Memory B cell (primary cell): ENCODE measurements at regions not wholly inside any gene's neighbourhood (a gene's known extent, or its start where the extent isn't known, plus 50 kb on each side); places are given as distances from the start of the nearest gene placed in this dataset.

Experiments
- ATAC-seq: fragments of 150-1000 bp; cut with Tn5 transposase; 2 replicates; pipeline ENCODE4 v1.10.0; 2021; ENCODE audit warnings: low read depth, mild to moderate bottlenecking, moderate library complexity
- DNase-seq, 2 donors: peaks; one replicate each; pipeline ENCODE4 v3.0.0; 2022; ENCODE audit warnings: low spot score in 2 of 2
- H3K27ac Mint-ChIP-seq: one replicate; pipeline ENCODE4 v1.8.0; 2022; ENCODE audit warnings: mild to moderate bottlenecking, moderate library complexity, mixed read lengths
- H3K27me3 Mint-ChIP-seq: one replicate; pipeline ENCODE4 v1.8.0; 2022; ENCODE audit warnings: mixed read lengths
- H3K36me3 Mint-ChIP-seq: one replicate; pipeline ENCODE4 v1.8.0; 2022; ENCODE audit warnings: mild to moderate bottlenecking, mixed read lengths
- H3K4me1 Mint-ChIP-seq: one replicate; pipeline ENCODE4 v1.8.0; 2022; ENCODE audit warnings: mixed read lengths
- H3K4me3 Mint-ChIP-seq: one replicate; pipeline ENCODE4 v1.8.0; 2022; ENCODE audit warnings: mild to moderate bottlenecking, moderate library complexity, mixed read lengths
- H3K9me3 Mint-ChIP-seq: one replicate; pipeline ENCODE4 v1.8.0; 2022; ENCODE audit warnings: mixed read lengths

DNA sequence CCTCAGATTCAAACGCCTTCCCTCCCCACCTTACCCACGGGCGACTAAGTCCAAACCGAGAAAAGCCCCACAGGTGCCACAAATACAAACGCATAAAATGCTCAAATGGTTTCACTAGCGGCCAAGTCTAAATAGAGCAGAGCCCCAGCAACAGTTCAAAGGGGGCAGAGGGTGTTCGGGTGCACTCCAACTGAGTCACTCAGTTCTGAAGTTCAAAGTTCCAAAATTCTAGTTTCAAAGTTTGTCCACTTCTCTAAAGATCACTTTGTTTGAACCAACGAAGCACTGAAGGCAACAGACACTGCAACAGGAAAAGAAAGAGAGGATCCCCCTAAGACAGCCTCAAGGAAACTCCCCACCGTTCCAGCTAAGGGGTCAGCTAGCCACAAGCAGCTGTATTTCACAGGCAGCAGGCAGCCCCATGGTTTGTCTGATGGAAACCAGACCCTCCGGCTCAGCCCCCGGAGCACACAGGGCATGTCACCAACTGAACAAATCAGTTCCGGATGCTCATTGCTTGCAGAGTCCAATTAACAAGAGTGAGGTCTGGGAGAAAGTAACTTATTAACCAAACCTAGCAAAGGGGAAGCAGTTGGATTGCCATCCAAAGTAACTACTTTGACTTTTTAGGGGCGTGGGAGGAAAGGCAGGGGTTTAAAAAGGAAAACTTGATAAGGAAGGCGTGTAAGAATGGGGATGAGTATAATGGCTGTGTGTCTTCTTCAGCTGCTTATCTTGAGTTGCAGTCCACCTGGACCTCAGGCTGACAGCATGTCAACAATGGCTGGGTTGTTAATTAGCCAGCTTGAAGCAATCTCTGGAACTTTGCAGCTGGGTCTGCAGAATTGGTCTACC is 1423.9 kb upstream of the PRMT6 start:
- Mint-ChIP-seq H3K9me3 (peaks cover 2% of the 10 kb centered on the region), H3K4me1 (no peaks in the 10 kb centered on the region), H3K27me3 (no peaks in the 10 kb centered on the region), H3K4me3 (no peak overlapping the region), H3K36me3 (no peaks in the 10 kb centered on the region), H3K27ac (no peak overlapping the region)
- ATAC-seq (no peak), DNase-seq (no peak)

DNA sequence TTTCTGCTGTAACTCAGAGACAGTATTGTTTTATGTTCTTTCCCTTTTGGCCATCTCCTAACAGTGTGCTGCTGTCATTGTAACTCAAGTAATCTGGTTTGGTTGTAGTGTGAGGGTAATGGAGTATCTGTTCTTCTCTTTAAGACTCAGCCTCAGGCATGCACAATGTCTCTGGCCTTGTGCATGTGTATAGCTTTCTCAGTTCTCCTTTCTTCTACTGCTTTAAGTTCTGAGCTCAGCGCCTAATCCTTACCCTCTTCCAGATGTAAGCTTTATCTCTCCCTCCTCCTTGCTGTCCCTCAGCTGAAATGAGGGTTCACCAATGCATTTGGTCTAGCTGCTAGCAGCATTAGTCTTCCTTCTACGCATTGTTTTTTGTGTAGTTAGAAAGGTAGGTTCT is 1420.4 kb upstream of the PRMT6 start:
- Mint-ChIP-seq H3K27me3 (no peaks in the 10 kb centered on the region), H3K27ac (no peak overlapping the region), H3K4me1 (no peaks in the 10 kb centered on the region), H3K36me3 (no peaks in the 10 kb centered on the region), H3K4me3 (no peak overlapping the region), H3K9me3 (peaks cover 2% of the 10 kb centered on the region)
- no peak for DNase-seq
- ATAC-seq: no peak

DNA sequence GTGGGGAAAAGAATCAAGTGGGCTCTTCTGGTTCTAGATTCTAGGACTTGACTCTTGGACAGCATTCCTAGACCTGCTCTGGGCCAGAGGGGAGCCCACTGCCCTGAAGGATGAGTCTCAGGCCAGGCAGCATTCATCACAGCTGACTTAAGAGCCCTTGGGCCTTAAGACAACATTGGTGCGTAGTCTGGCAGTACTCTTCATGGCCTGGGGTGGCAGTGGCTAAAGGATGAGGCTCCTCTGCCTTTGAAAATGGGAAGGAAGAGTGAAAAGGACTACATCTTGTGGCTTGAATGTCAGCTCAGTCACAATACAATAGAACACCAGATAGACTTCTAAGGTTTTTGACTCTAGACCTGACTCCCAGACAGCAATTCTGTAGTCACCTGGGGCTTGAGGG is 1415.1 kb upstream of the PRMT6 start:
- Mint-ChIP-seq H3K4me3 (no peak overlapping the region), H3K27me3 (no peaks in the 10 kb centered on the region), H3K9me3 (no peaks in the 10 kb centered on the region), H3K4me1 (no peaks in the 10 kb centered on the region), H3K36me3 (no peaks in the 10 kb centered on the region), H3K27ac (no peak overlapping the region)
- ATAC-seq (no peak), DNase-seq (no peak)

DNA sequence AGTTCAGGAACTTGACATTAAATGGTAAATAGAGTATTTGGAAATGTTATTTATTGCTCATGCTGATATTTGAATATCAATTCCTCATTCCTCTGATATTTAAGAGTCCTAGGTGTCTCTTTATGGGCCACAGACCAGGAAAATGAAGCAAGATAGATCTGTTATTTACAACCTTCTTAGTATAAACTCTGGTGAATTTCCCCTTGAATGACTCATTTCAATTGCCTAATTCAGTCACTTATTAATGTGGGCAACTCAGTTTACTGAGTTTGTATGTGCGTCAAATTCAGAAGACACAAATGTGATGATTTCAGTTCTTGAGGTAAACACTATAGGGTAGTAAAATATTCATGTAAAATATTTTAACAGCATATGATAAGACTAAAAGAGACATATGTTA is 1404.4 kb upstream of the PRMT6 start:
- H3K9me3 Mint-ChIP-seq: no peaks in the 10 kb centered on the region
- no peak overlapping the region for H3K27ac Mint-ChIP-seq
- H3K27me3 Mint-ChIP-seq: no peaks in the 10 kb centered on the region
- H3K4me3 Mint-ChIP-seq: no peak overlapping the region
- no peak for ATAC-seq
- no peaks in the 10 kb centered on the region for H3K4me1 Mint-ChIP-seq
- DNase-seq: no peak
- no peaks in the 10 kb centered on the region for H3K36me3 Mint-ChIP-seq

DNA sequence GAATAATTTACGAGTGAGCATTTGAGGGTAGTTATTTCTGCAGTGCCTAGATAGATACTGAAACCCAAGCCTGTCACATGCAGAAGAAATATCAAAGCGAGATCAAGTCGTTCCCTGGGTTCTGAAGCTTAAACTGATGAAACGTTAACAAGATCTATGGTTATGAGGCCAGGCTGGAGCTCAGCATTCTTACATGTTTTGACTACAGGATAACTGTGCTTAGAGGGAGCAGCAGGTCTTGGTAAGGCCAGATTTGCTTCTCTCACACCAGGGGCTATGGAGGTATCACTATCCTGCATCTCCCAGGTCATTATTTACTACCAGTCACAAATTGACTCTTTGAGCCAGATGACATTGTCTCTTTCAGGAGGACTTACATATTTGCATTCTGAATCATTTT is 1401.4 kb upstream of the PRMT6 start:
- Mint-ChIP-seq H3K27me3 (no peaks in the 10 kb centered on the region), H3K27ac (no peak overlapping the region), H3K9me3 (peaks cover 1% of the 10 kb centered on the region), H3K4me1 (no peaks in the 10 kb centered on the region), H3K4me3 (no peak overlapping the region), H3K36me3 (no peaks in the 10 kb centered on the region)
- DNase-seq: no peak
- no peak for ATAC-seq

DNA sequence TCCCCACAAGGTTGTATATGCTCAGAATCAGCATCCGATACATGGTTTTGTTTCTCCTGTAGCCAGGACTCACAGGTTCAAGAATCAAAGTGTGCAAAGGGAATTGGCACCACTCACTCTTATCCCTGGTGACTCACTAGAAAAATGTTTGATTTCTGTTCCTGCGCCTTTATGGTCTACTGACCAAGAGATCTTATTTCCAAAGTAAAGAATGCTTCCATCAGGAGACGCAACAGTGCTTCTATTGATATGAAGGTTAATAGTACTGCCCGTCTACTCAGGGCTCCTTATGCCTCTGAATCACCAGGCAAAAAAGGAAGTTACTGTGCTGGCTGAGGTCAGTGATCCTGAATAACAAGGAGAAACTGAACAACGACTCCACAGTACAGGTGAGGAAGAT is 1392.0 kb upstream of the PRMT6 start:
- no peak overlapping the region for H3K4me3 Mint-ChIP-seq
- H3K36me3 Mint-ChIP-seq: no peaks in the 10 kb centered on the region
- peaks cover 3% of the 10 kb centered on the region for H3K9me3 Mint-ChIP-seq
- no peaks in the 10 kb centered on the region for H3K4me1 Mint-ChIP-seq
- DNase-seq (no peak), ATAC-seq (no peak)
- no peaks in the 10 kb centered on the region for H3K27me3 Mint-ChIP-seq
- H3K27ac Mint-ChIP-seq: no peak overlapping the region

DNA sequence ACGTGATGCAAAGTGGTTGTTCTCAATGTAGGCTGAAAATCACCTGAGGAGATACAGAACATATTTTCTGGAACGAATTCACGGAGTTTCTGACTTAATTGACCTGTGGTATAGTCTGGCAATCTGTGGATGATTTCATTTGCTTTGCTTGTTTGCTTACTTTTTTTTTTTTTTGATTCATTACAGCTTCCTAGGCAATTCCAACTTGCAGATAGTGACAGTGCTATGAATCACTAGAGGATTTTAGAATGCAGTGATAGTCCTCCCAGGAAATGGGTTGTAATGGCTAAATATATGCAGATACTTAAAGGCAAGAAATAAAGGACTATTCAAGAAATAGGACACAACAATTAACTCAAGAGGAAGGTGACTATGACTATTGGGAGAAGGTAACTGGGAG is 1378.1 kb upstream of the PRMT6 start:
- Mint-ChIP-seq H3K27ac (no peak overlapping the region), H3K9me3 (peaks cover 1% of the 10 kb centered on the region), H3K4me1 (no peaks in the 10 kb centered on the region), H3K4me3 (no peak overlapping the region), H3K27me3 (no peaks in the 10 kb centered on the region), H3K36me3 (no peaks in the 10 kb centered on the region)
- DNase-seq (no peak), ATAC-seq (no peak)

DNA sequence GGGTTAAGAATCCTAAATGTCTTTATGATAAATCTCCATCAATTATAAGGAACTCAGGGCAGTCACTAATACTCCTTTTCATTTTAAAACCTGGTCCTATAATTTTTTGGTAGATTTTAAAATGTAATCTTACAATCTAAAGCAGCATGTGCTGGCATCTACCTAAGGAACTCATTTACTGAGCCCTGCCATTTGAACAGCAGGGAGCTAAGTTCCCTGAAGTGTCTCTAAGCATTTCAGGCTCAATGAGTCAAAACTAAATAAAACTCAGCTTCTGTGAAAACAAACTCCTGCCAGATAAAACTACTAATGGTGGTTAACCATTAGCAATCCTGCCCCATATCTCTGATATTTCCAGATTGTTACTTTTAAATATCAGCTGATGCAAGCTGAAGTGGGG is 1371.8 kb upstream of the PRMT6 start:
- H3K9me3 Mint-ChIP-seq: peaks cover 3% of the 10 kb centered on the region
- ATAC-seq: no peak

DNA sequence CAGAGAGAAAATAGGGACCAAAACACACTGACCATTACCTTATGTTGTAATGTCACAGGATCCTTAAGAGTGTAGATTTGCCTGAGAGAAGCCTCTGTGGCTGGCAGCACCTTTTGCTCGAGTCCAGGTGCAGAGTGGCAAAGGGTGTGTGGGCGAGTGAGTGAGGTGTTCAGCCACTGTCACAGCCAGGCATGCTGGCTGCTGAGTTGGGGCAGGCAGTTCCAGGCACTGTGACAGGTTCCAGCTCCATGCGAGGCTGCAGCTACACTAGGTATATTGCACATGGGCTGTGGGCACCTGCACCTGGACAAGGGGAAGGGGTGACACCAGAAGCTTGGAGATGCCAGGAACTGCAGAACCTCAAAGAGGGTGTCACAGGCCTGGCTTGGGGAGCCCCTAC is 1370.4 kb upstream of the PRMT6 start:
- H3K27me3 Mint-ChIP-seq: no peaks in the 10 kb centered on the region
- H3K36me3 Mint-ChIP-seq: no peaks in the 10 kb centered on the region
- peaks cover 3% of the 10 kb centered on the region for H3K9me3 Mint-ChIP-seq
- no peak overlapping the region for H3K27ac Mint-ChIP-seq
- H3K4me1 Mint-ChIP-seq: peaks cover 4% of the 10 kb centered on the region
- H3K4me3 Mint-ChIP-seq: no peak overlapping the region
- DNase-seq (no peak), ATAC-seq (no peak)

More for the DNA sequence above, 1371.8 kb upstream of the PRMT6 start:
- Mint-ChIP-seq H3K4me3 (no peak overlapping the region), H3K27me3 (no peaks in the 10 kb centered on the region), H3K36me3 (no peaks in the 10 kb centered on the region), H3K4me1 (peaks cover 4% of the 10 kb centered on the region), H3K27ac (no peak overlapping the region)
- DNase-seq: no peak

DNA sequence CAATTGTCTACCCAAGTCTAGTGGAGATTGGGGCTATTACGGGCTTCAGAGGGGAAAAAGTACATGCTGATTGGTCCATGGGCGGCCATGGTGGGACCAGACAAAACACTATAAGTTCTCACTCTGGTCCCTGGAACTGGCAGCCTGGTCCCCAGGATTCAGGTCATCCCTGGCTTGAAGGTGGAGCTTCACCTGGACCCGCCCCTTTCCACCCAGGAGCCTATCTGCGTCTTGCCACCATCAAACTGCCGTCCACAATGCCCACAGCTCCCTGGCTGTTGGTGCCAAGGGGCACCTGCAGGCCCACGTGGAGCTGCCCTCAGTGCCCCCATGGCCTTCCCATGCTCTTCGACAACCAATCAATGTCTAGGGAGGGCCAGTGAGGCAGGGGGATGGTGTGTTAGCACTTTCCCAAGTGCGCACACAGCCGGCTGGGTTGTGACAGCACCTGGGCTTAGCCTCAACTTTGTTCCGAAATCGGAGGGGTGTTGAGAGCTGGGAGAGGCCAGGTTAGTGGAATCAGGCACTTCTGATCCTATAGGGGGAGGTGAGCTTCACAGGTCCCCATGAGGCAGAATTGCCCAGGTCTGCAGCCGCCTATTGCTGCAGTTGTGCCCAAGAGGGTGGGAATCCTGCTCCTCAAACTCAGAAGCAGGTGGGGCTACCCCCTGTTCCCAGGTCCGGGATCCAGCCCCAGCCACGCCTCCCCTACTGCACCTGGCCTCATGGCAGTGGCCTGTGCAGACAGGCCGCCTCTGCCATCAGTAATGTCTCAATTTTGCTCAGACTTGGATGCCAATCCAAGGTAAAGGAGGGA is 1369.4 kb upstream of the PRMT6 start:
- no peak for ATAC-seq
- Mint-ChIP-seq H3K27me3 (no peaks in the 10 kb centered on the region), H3K9me3 (peaks cover 3% of the 10 kb centered on the region)

DNA sequence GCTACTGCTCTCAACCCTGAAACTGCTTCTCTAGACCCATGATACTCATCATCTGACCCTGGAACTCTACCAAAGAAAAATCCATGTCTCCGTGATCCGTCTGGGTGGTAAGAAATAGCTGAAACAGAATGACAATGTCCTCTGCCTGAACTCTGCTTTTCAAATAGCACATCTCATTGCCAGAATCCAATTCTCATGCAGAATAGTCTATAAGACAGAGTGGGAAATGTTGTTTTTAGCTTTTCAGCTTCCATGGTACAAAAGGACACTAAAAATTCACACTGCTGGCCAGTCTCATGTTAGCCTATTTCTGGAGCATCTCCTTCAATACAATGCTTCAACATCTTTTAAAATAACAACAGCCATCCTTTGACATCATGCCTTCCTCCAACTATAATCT is 1355.8 kb upstream of the PRMT6 start:
- Mint-ChIP-seq H3K27me3 (no peaks in the 10 kb centered on the region), H3K9me3 (no peaks in the 10 kb centered on the region), H3K36me3 (no peaks in the 10 kb centered on the region), H3K4me1 (no peaks in the 10 kb centered on the region), H3K4me3 (no peak overlapping the region), H3K27ac (no peak overlapping the region)
- DNase-seq (no peak), ATAC-seq (no peak)

More for the DNA sequence above, 1369.4 kb upstream of the PRMT6 start:
- Mint-ChIP-seq H3K4me1 (peaks cover 4% of the 10 kb centered on the region), H3K4me3 (no peak overlapping the region), H3K36me3 (no peaks in the 10 kb centered on the region), H3K27ac (no peak overlapping the region)
- no peak for DNase-seq

DNA sequence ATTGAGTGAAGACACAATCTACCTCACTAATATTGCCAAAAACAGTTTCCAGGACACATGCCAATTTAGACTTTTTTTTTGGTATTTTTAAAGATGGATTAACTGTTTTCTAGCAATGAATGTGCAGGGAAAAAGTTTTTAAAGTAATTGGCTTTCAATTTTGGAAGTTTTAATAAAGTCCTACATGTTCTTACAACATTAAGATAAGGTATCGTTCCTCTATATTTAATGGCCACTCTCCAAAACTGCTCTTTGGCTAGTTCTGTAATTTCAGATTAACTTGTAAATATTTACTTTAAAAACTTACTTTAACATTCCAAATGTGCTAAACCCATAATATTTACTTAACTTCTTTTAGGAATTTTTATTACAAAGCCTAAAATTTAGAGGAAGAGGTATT is 1332.2 kb upstream of the PRMT6 start:
- no peak for DNase-seq
- no peaks in the 10 kb centered on the region for H3K27me3 Mint-ChIP-seq
- H3K4me3 Mint-ChIP-seq: no peak overlapping the region
- H3K36me3 Mint-ChIP-seq: no peaks in the 10 kb centered on the region
- H3K27ac Mint-ChIP-seq: no peak overlapping the region
- H3K9me3 Mint-ChIP-seq: no peaks in the 10 kb centered on the region
- no peak for ATAC-seq
- no peaks in the 10 kb centered on the region for H3K4me1 Mint-ChIP-seq

DNA sequence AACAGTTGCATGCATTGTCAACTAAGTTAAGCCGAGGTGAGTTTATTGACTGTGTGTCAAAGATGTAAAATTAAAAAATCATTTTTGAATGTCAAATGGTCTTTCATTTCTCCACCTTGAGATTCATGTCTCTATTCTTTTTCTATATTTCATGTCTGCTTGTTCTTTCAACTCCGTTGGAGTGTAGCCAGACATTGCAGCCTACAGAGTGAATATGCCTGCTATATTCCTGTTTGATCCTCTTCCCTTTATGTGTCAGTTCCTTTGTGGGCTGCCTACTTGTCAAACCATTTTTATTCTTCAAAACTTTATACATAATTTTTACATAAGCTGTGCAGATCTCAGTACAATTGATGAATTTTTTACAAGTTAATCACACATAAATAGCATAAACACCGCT is 1325.8 kb upstream of the PRMT6 start:
- no peak for DNase-seq
- Mint-ChIP-seq H3K4me1 (no peaks in the 10 kb centered on the region), H3K27ac (no peak overlapping the region), H3K36me3 (no peaks in the 10 kb centered on the region), H3K4me3 (no peak overlapping the region), H3K9me3 (no peaks in the 10 kb centered on the region), H3K27me3 (no peaks in the 10 kb centered on the region)
- no peak for ATAC-seq

DNA sequence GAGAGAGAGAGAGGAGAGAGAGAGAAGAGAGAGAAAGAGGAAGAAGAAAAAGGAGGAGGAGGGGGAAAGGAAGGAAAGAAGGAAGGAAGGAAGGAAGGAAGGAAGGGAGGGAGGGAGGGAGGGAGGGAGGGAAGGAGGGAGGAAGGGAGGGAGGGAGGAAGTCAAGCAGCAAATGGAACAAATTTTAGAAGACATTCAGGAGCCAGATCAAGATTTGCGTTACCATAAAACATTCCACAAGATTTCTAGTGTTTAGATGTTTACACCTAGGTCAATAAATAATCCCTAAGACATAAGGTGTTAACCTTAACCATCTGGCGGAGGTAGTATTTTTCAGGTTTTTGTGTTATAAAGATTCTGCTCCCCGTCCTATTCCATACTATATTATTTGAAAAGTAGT is 1320.1 kb upstream of the PRMT6 start:
- Mint-ChIP-seq H3K9me3 (peaks cover 2% of the 10 kb centered on the region), H3K27me3 (no peaks in the 10 kb centered on the region), H3K4me3 (no peak overlapping the region), H3K4me1 (peaks cover 2% of the 10 kb centered on the region), H3K27ac (no peak overlapping the region), H3K36me3 (no peaks in the 10 kb centered on the region)
- ATAC-seq (no peak), DNase-seq (no peak)
